Stimulated activated CD8-positive, alpha-beta memory T cell treated with anti-CD3 and anti-CD28 coated beads, Interleukin-7, amount 100 ng/mL, for 1 hour (primary cell): ENCODE measurements at regions not wholly inside any gene's neighbourhood (a gene's known extent, or its start where the extent isn't known, plus 50 kb on each side); places are given as distances from the start of the nearest gene placed in this dataset.
"Not testable (repeated sequence)": the region's sequence is repeated elsewhere in the genome, so short reads cannot be mapped to it uniquely, and the experiment has no call there.

Experiments
- DNase-seq, 2 donors: peaks; one replicate each; pipeline ENCODE4 v3.0.0-alpha.2; 2020; ENCODE audit warnings: low read depth in 2 of 2

- no peak for DNase-seq
Measured at GRCh38 chr18:41052625-41053024, 902.4 kb upstream of the PIK3C3 start.

DNA sequence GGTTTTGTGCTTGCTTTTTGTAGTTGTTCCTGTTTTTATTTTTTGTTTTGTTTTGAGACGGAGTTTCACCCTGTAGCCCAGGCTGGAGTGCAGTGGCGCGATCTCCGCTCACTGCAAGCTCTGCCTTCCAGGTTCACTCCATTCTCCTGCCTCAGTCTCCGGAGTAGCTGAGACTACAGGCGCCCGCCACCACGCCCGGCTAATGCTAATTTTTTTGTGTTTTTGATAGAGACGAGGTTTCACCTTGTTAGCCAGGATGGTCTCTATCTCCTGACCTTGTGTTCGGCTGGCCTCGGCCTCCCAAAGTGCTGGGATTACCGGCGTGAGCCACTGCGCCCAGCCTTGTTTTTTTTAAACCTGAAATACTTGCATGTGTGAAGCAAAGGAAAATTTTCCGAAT lies 908.8 kb upstream of the PIK3C3 start:
- DNase-seq = not testable (repeated sequence)

GRCh38 chr18:41043876-41044275 lies 911.2 kb upstream of the PIK3C3 start:
- DNase-seq = no peak

DNA sequence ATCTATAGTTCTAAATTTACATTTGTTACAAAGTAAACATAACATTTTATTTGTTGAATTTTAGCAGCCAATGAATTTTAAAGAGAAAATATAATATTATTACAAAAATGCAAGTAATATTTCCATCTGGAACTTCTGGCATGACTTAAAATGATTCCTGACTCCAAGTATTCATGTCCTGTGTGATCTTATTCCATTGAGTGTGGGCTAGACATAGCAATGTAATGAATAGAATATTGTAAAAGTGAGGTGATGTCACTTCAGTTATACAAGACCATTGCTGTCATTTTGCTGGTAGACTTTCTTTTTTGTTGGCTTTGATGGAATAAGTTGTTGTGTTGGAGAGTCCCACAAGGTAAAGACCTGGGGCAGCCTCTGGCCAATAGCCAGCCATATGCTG lies 912.2 kb upstream of the PIK3C3 start:
- no peak for DNase-seq

GRCh38 chr18:41038071-41038470 lies 917.0 kb upstream of the PIK3C3 start:
- DNase-seq = no peak

DNA sequence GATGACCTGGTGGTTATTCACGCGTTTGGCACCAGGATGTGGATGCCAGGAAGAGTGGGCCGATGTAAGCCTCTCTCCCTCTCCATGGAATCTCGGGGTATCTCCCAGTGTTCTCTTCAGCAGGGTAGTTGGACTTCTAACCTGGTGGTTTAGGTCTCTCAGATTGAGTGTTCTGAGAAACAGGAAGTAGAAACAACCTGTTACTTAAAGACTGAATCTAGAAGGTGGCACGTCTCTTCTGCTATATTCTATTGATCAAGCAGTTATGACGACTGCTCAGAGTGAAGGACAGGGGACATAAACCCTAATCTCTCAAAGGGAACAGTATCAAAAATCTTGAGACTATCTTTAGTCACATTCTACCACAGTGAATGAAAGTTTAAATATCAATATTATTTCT lies 918.7 kb upstream of the PIK3C3 start:
- DNase-seq = no peak

DNA sequence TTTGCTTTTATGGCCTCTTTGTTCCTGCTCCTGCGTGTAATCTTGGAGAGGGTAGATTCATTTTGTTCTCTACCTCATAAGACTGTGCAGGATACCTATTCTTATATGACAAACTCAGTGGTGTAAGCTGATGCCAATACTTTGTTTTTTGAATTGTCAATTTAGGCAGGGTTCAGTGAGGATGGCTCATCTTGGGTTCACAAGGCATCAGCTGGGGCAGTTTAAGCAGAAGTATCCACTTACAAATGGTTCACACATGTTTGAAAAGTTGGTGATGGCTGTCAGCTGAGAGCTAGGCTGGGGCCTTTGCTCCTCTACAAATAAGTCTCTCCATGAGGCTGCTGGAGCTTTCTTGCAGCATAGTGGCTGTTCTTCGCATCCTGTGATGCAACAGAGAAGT lies 920.6 kb upstream of the PIK3C3 start:
- DNase-seq = no peak

- DNase-seq = no peak
Measured at GRCh38 chr18:41025666-41026065, 929.4 kb upstream of the PIK3C3 start.

- no peak for DNase-seq
Measured at GRCh38 chr18:41024792-41025191, 930.2 kb upstream of the PIK3C3 start.

GRCh38 chr18:41022484-41022883 lies 932.5 kb upstream of the PIK3C3 start:
- no peak for DNase-seq

- DNase-seq = no peak
Measured at GRCh38 chr18:41021089-41021488, 933.9 kb upstream of the PIK3C3 start.

GRCh38 chr18:41012194-41012593 lies 942.8 kb upstream of the PIK3C3 start:
- DNase-seq = no peak

- DNase-seq = no peak
Measured at GRCh38 chr18:41009926-41010325, 945.1 kb upstream of the PIK3C3 start.

- DNase-seq = no peak
Measured at GRCh38 chr18:41004324-41004723, 950.7 kb upstream of the PIK3C3 start.

DNA sequence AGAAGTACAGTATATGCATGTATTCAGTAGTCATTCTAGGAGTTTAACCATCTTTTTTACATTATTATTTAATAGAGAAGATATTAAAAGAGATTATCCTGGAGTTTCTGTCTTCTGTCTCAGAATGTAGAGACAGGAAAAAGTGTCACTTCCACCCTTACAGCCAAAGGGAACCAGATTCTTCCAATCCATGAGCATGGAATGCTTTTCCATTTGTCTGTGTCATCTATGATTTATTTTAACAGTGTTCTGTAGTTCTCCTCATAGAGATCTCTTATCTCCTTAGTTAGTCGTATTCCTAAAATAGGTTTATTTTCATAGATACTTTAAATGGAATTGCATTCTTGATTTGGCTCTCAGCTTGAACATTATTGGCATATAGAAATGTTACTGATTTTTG lies 959.5 kb upstream of the PIK3C3 start:
- no peak for DNase-seq

- no peak for DNase-seq
Measured at GRCh38 chr18:40993363-40993762, 961.7 kb upstream of the PIK3C3 start.

- DNase-seq = no peak
Measured at GRCh38 chr18:40987581-40987980, 967.5 kb upstream of the PIK3C3 start.

- no peak for DNase-seq
Measured at GRCh38 chr18:40985436-40985835, 969.6 kb upstream of the PIK3C3 start.

GRCh38 chr18:40984856-40985255 lies 970.2 kb upstream of the PIK3C3 start:
- no peak for DNase-seq

DNA sequence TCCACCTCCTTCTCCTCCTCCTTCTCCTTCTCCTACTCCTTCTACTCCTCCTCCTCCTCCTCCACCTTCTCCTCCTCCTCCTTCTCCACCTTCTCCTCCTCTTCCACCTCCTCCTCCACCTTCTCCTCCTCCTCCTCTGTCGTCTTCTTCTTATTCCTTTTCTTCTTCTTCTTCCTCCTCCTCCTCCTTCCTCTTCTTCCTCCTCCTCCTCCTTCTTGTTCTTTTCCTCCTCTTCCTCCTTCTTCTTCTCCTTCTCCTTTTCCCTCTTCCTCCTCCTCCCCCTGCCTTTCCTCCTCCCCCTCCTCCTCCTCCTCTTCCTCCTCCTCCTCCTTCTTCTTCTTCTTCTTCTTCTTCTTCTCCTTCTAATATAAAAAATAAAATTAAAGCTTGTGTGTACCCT lies 971.2 kb upstream of the PIK3C3 start:
- DNase-seq = no peak

GRCh38 chr18:40980171-40980570 lies 974.9 kb upstream of the PIK3C3 start:
- DNase-seq = no peak

GRCh38 chr18:40976050-40976449 lies 979.0 kb upstream of the PIK3C3 start:
- no peak for DNase-seq

DNA sequence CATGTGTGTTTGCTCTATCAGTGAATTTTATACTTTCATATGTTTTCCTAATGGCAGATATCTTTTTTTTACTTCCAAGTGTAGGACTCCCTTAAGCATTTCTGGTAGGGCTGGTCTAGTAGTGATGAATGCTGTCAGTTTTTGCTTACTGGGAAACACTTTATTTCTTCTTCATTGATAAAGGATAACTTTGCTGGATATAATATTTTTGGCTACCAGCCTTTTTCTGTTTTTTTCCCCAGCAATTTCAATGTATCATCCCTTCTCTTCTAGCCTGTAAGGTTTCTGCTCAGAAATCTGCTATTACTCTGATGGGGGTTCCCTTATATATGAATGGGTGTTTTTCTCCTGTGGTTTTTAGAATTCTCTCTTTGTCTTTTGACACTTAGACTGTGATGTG lies 980.6 kb upstream of the PIK3C3 start:
- no peak for DNase-seq

- DNase-seq = no peak
Measured at GRCh38 chr18:40962784-40963183, 992.2 kb upstream of the PIK3C3 start.

DNA sequence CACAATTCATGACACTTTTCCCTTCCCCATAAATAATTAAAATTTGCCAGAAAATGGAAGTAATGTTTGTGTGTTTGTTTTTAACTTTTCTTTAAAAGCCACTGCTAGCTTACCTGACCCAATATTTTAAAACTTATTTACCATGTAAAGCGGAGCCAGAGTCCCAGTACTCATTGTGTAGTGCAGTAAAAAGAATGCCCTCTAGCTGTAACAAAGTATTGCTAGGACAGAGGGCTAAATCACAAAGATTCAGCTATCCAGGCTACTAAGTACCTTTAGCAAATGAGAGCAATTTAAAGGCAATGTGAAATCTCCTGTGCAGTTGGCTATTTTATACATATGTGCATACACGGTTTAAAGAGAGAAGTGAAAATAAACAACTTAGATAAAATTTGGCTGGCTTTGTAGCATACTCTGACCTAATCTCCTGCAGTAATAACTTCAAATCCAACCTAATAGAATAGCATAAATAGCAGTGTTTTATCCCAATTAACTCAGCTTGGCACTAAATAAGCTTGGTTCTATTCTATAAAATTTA lies 997.4 kb upstream of the PIK3C3 start:
- DNase-seq = no peak
